K562 (cell line): ENCODE measurements at regions not wholly inside any gene's neighbourhood (a gene's known extent, or its start where the extent isn't known, plus 50 kb on each side); places are given as distances from the start of the nearest gene placed in this dataset.

ENCODE experiments used
- EZH2 ChIP-seq: IDR thresholded peaks from 2 replicates; pipeline ENCODE4 v1.6.1; 2012; ENCODE audit warnings: low read depth, mild to moderate bottlenecking, inconsistent platforms, low read length, borderline replicate concordance
- FOXJ3 ChIP-seq: sonication (generic); formaldehyde crosslinking; IDR thresholded peaks from 2 replicates; pipeline ENCODE4 v1.4.0; 2020; ENCODE audit warnings: mild to moderate bottlenecking, missing genetic modification reagents
- POLR2A ChIP-seq: fragments of 450-650 bp; conservative IDR thresholded peaks from 2 replicates; pipeline ENCODE4 v1.6.1; 2016
- PREB ChIP-seq: sonication (generic); formaldehyde crosslinking; IDR thresholded peaks from 2 replicates; pipeline ENCODE4 v1.8.1; 2023; ENCODE audit warnings: mild to moderate bottlenecking, missing genetic modification reagents
- RAD21 ChIP-seq, 2 experiments: fragments of 250-450 bp in 1 of 2; fragments of 450-650 bp in 1 of 2; sonication (Bioruptor Pico) in 1 of 2; formaldehyde crosslinking in 1 of 2; IDR thresholded peaks in 1 of 2; conservative IDR thresholded peaks in 1 of 2; 2 replicates each; pipeline versions ENCODE4 v1.4.0 to v1.8.0; 2020 to 2022; ENCODE audit warnings: mild to moderate bottlenecking in 2 of 2, moderate library complexity in 1 of 2
- TARDBP ChIP-seq: fragments of 450-650 bp; IDR thresholded peaks from 2 replicates; pipeline ENCODE4 v1.6.1; 2016
- YY1 ChIP-seq, 3 experiments: IDR thresholded peaks; 2 replicates each; pipeline ENCODE4 v1.6.1; 2011; ENCODE audit warnings: low read length in 2 of 3, mild to moderate bottlenecking in 2 of 3, moderate library complexity in 2 of 3, borderline replicate concordance in 1 of 3, control low read depth in 1 of 3, low read depth in 1 of 3; ENCODE audit not compliant: insufficient read depth in 3 of 3, insufficient replicate concordance in 2 of 3, control insufficient read depth in 1 of 3, insufficient read length in 1 of 3; ENCODE audit errors: extremely low read depth in 1 of 3
- ZFX ChIP-seq: sonication (generic); formaldehyde crosslinking; IDR thresholded peaks from 2 replicates; pipeline ENCODE4 v1.8.0; 2022; ENCODE audit warnings: mild to moderate bottlenecking, missing genetic modification reagents, moderate library complexity

GRCh38 chr1:67627336-67627735 is 57.7 kb upstream of the GADD45A start:
- no peak for TF ChIP-seq ZFX (CRISPR knock-in tag)
- TF ChIP-seq YY1 (IDR thresholded peaks at IDR 0.05; ENCODE audit: borderline replicate concordance in 1 of 3, control insufficient read depth in 1 of 3, extremely low read depth in 1 of 3, insufficient read depth in 3 of 3, insufficient read length in 1 of 3, insufficient replicate concordance in 2 of 3, low read depth in 1 of 3, low read length in 2 of 3) = no peak
- no peak for TF ChIP-seq FOXJ3 (CRISPR knock-in tag)
- no peak for TF ChIP-seq TARDBP
- TF ChIP-seq EZH2 = no peak
- TF ChIP-seq POLR2A = no peak
- TF ChIP-seq RAD21 (CRISPR knock-in tag; conservative IDR thresholded peaks at IDR 0.05 in 1 of 2, IDR thresholded peaks at IDR 0.05 in 1 of 2) = no peak
- no peak for TF ChIP-seq PREB (CRISPR knock-in tag)
